ENCODE measurements at regions not wholly inside any gene's neighbourhood (a gene's known extent, or its start where the extent isn't known, plus 50 kb on each side); places are given as distances from the start of the nearest gene placed in this dataset.

DNA sequence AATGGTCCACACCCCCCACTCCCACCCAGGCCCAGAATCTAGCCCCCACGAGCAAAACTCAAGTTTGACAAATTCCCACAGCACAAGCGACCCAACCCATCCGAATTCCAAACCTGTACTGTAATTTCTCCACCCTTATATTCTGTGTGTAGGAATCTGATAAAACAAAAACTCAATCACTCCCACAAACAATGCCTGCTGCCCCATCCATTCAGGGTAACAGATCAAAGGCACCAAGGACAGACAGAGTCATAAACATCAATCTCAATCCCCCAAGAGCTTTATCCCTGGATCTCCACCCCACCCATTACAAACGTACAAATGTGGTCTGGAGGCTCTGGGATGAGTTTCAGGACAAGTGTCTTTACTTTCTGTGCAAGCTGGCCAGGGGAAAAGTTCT lies 157.8 kb downstream of the AXIN2 start:
- Mint-ChIP-seq H3K9me3 (no peaks in the 10 kb centered on the region), H3K36me3 (ENCODE audit: low read depth) (no peaks in the 10 kb centered on the region), H3K4me1 (ENCODE audit: low read depth) (peaks cover 11% of the 10 kb centered on the region), H3K27me3 (peaks cover 7% of the 10 kb centered on the region), H3K4me3 (no peak overlapping the region), H3K27ac (no peak overlapping the region)
- TF ChIP-seq CTCF (IDR thresholded peaks at IDR 0.05), result no peak
- peaks cover 0 to 4% of the 10 kb centered on the region in 2 experiments for H3K9me3 ChIP-seq (ENCODE audit: control insufficient read depth in 1 of 2, insufficient read depth in 1 of 2, low read length in 2 of 2)
- no peaks in the 10 kb centered on the region for H3K36me3 ChIP-seq (ENCODE audit: insufficient read depth, low read length)
- ChIA-PET POLR2A (no interaction called here), CTCF (no interaction called here)
- ATAC-seq (ENCODE audit: poor library complexity), result no peak
- no peaks in the 10 kb centered on the region for H3K4me1 ChIP-seq (ENCODE audit: insufficient read depth, low read length)
- no peaks in the 10 kb centered on the region for H3K27me3 ChIP-seq (ENCODE audit: control insufficient read depth in 1 of 2, insufficient read depth in 2 of 2, low read length in 2 of 2)
- no peak for DNase-seq
- intact Hi-C loops (cut with DNase I, micrococcal nuclease), result no loop called here
- no peak overlapping the region for H3K27ac ChIP-seq (ENCODE audit: low read depth in 1 of 2, low read length in 2 of 2)
- no peak overlapping the region for H3K4me3 ChIP-seq (ENCODE audit: low read length)

DNA sequence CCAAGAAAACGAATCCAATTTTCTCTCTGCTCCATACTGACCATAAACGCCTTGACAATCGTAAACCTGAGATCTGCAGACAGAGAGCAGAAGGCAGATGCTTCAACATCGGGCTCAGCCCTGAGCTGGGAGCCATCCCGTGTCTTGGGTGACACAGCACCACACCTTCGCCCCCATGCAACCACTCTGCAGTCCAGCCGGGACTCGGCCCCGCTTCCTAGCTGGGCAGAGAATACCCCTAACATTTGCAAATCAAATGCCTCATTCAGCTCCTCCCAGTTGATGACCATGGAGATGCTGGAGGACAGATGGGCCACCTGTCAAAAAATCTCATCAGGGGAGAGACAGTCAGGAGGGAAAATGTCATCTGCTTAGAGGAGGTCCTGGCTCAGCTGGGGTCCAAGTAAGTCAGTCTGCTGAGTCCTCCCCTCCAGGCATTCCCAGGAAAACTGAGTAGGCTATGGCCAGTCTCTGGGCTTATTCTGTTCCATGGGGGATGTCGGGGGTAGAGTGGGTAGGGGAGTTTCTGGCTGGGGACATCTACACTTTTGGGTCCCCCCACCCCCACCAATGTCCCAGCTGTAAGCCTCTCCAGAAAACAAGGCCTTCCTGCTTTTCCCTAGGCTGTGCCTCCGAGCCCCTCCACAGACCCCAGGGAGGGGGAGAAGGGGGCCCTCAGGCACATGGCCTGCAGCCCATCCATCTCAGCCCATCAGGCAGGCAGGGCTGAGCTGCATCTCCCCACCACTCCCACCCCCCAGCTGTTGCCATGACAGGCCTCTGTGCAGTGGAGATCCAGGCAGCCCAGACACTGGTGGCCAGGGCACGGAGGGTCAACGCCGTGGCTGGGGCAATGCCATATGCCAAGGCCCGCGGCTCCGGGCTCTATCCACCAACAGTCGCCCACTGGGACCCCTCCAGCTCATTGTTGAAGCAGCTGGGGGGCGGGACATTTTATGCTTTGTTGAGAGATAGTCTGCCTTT lies 158.6 kb downstream of the AXIN2 start:
- CTCF ChIA-PET, result no interaction called here

GRCh38 chr17:65401561-65401960 lies 159.9 kb downstream of the AXIN2 start:
- Histone ChIP-seq H3K4me1 (ENCODE audit: insufficient read depth, low read length) (no peaks in the 10 kb centered on the region), H3K27ac (ENCODE audit: low read depth in 1 of 2, low read length in 2 of 2) (no peak overlapping the region), H3K4me3 (ENCODE audit: low read length) (no peak overlapping the region), H3K36me3 (ENCODE audit: insufficient read depth, low read length) (no peaks in the 10 kb centered on the region), H3K9me3 (ENCODE audit: control insufficient read depth in 1 of 2, insufficient read depth in 1 of 2, low read length in 2 of 2) (peaks cover 0 to 4% of the 10 kb centered on the region in 2 experiments), H3K27me3 (ENCODE audit: control insufficient read depth in 1 of 2, insufficient read depth in 2 of 2, low read length in 2 of 2) (no peaks in the 10 kb centered on the region)
- H3K27me3 Mint-ChIP-seq, result peaks cover 7% of the 10 kb centered on the region
- DNase-seq (peak in 1 of 14 experiments; percentile 3), ATAC-seq (ENCODE audit: poor library complexity) (no peak)
- ChIA-PET CTCF (no interaction called here), POLR2A (no interaction called here)
- H3K9me3 Mint-ChIP-seq, result no peaks in the 10 kb centered on the region
- H3K36me3 Mint-ChIP-seq (ENCODE audit: low read depth), result no peaks in the 10 kb centered on the region
- no peak overlapping the region for H3K27ac Mint-ChIP-seq
- no peak for TF ChIP-seq CTCF (IDR thresholded peaks at IDR 0.05)
- H3K4me3 Mint-ChIP-seq, result no peak overlapping the region
- intact Hi-C loops (cut with DNase I, micrococcal nuclease), result loop anchor here in 1 of 2 experiments (1.0 kb wide), 1 partner anchor 24 kb away; no protein-coding TSS in a partner anchor
- H3K4me1 Mint-ChIP-seq (ENCODE audit: low read depth), result peaks cover 11% of the 10 kb centered on the region

More for the DNA sequence above, 158.6 kb downstream of the AXIN2 start:
- no peak for DNase-seq
- Mint-ChIP-seq H3K27ac (no peak overlapping the region), H3K4me1 (ENCODE audit: low read depth) (peaks cover 11% of the 10 kb centered on the region), H3K9me3 (no peaks in the 10 kb centered on the region), H3K36me3 (ENCODE audit: low read depth) (no peaks in the 10 kb centered on the region), H3K4me3 (no peak overlapping the region), H3K27me3 (peaks cover 7% of the 10 kb centered on the region)
- POLR2A ChIA-PET, result no interaction called here
- Histone ChIP-seq H3K27ac (ENCODE audit: low read depth in 1 of 2, low read length in 2 of 2) (no peak overlapping the region), H3K36me3 (ENCODE audit: insufficient read depth, low read length) (no peaks in the 10 kb centered on the region), H3K4me3 (ENCODE audit: low read length) (no peak overlapping the region), H3K4me1 (ENCODE audit: insufficient read depth, low read length) (no peaks in the 10 kb centered on the region), H3K9me3 (ENCODE audit: control insufficient read depth in 1 of 2, insufficient read depth in 1 of 2, low read length in 2 of 2) (peaks cover 0 to 4% of the 10 kb centered on the region in 2 experiments), H3K27me3 (ENCODE audit: control insufficient read depth in 1 of 2, insufficient read depth in 2 of 2, low read length in 2 of 2) (no peaks in the 10 kb centered on the region)
- intact Hi-C loops (cut with DNase I, micrococcal nuclease), result no loop called here
- TF ChIP-seq CTCF (IDR thresholded peaks at IDR 0.05), result no peak
- no peak for ATAC-seq (ENCODE audit: poor library complexity)
